Mammary epithelial cell (primary cell): ENCODE measurements at regions not wholly inside any gene's neighbourhood (a gene's known extent, or its start where the extent isn't known, plus 50 kb on each side); places are given as distances from the start of the nearest gene placed in this dataset.

Experiments used
- EZH2 ChIP-seq: IDR thresholded peaks from 2 replicates; pipeline ENCODE4 v1.6.1; 2012; ENCODE audit warnings: low read length, inconsistent platforms, borderline replicate concordance
- TF ChIP-seq, protein P1 (sequence below), 2 donors: IDR thresholded peaks in 1 of 2; conservative IDR thresholded peaks in 1 of 2; 2 replicates each; pipeline ENCODE4 v1.5.1; 2011 to 2012; ENCODE audit warnings: inconsistent platforms in 2 of 2, low read length in 2 of 2, mild to moderate bottlenecking in 2 of 2, control low read depth in 1 of 2, low read depth in 1 of 2; ENCODE audit not compliant: insufficient read depth in 1 of 2; ENCODE audit errors: extremely low read depth in 1 of 2

DNA sequence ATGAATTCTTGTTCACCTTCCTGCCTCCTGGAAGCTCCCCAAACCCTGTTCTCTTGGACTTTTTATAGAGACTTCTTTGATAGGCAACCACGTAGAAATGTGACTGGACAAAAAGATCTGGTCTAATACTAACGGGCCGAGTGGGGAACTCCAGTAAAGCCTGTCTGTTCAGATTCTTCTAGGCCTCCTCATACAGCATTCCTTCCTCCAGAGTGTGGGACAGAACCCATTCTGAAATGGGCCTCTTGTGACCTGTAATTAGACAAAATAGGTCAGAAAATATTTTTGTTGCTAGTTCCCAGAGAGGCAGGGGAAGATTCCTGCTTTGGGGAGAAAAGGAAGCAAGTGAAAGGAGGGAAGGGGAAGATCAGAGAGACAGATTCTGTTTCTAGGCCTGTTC is 374.3 kb downstream of the CDH26 start:
- TF ChIP-seq, protein P1, sequence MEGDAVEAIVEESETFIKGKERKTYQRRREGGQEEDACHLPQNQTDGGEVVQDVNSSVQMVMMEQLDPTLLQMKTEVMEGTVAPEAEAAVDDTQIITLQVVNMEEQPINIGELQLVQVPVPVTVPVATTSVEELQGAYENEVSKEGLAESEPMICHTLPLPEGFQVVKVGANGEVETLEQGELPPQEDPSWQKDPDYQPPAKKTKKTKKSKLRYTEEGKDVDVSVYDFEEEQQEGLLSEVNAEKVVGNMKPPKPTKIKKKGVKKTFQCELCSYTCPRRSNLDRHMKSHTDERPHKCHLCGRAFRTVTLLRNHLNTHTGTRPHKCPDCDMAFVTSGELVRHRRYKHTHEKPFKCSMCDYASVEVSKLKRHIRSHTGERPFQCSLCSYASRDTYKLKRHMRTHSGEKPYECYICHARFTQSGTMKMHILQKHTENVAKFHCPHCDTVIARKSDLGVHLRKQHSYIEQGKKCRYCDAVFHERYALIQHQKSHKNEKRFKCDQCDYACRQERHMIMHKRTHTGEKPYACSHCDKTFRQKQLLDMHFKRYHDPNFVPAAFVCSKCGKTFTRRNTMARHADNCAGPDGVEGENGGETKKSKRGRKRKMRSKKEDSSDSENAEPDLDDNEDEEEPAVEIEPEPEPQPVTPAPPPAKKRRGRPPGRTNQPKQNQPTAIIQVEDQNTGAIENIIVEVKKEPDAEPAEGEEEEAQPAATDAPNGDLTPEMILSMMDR (conservative IDR thresholded peaks at IDR 0.05 in 1 of 2, IDR thresholded peaks at IDR 0.05 in 1 of 2; ENCODE audit: extremely low read depth in 1 of 2, insufficient read depth in 1 of 2, low read depth in 1 of 2, low read length in 2 of 2) = no peak
- TF ChIP-seq EZH2 = no peak
